ENCODE measurements at regions not wholly inside any gene's neighbourhood (a gene's known extent, or its start where the extent isn't known, plus 50 kb on each side); places are given as distances from the start of the nearest gene placed in this dataset.

DNA sequence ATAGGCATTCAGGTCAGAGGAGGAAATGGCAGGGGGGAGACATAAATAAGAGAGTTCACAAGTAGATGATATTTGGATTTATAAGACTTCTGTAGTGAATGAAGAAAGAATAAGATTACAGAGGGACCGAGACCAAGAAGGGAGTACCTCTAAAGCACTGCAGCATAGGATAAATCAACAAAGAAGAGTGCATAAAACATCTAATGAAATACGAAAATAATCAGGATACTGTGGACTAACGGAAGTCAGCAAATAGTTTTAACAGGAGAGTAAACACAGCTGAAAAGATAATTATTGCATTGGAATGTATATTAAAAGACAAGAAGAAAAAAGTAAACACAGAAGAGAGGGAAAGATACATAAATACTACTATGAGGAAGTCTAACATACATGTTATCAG lies 921.9 kb upstream of the PRMT6 start:
- no peak overlapping the region for H3K9ac ChIP-seq (ENCODE audit: low read depth, low read length, poor library complexity)

DNA sequence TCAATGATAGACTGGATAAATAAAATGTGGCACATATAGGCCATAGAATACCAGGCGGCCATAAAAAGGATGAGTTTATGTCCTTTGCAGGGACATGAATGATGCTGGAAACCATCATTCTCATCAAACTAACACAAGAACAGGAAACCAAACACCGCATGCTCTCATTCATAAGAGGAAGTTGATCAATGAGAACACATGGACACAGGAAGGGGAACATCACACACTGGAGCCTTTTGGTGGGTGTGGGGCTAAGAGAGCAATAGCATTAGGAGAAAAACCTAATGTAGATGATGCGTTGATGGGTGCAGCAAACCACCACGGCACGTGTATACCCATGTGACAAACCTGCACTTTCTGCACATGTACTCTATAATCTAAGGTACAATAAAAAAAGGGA lies 883.4 kb upstream of the PRMT6 start:
- Histone ChIP-seq H2BK5ac (ENCODE audit: low read length) (no peak overlapping the region), H3K4me1 (ENCODE audit: control insufficient read depth in 2 of 2, insufficient read depth in 1 of 2, low read depth in 1 of 2, low read length in 2 of 2) (no peaks in the 10 kb centered on the region), H2BK15ac (ENCODE audit: low read length) (no peak overlapping the region), H3K14ac (ENCODE audit: low read length) (no peak overlapping the region), H3K23ac (ENCODE audit: low read depth, low read length, poor library complexity) (no peak overlapping the region), H3K27me3 (ENCODE audit: control insufficient read depth in 3 of 3, insufficient read depth in 3 of 3, low read depth in 1 of 3, low read length in 3 of 3) (no peaks in the 10 kb centered on the region), H3K27ac (replicated peaks; ENCODE audit: low read length) (no peak overlapping the region), H4K8ac (ENCODE audit: low read depth, low read length) (no peak overlapping the region), H2BK120ac (ENCODE audit: low read depth, low read length) (no peak overlapping the region), H3K9me3 (replicated peaks in 1 of 2; ENCODE audit: control insufficient read depth in 2 of 2, insufficient read depth in 1 of 2, low read depth in 1 of 2, low read length in 2 of 2) (peaks cover 0 to 2% of the 10 kb centered on the region in 2 donors), H3K4ac (ENCODE audit: low read length) (no peak overlapping the region), H4K91ac (ENCODE audit: low read depth, low read length, poor library complexity) (no peak overlapping the region), H2AK5ac (ENCODE audit: low read depth, low read length) (no peak overlapping the region), H3K36me3 (replicated peaks in 1 of 2; ENCODE audit: control insufficient read depth in 2 of 2, insufficient read depth in 2 of 2, low read length in 2 of 2) (no peaks in the 10 kb centered on the region), H3K9ac (ENCODE audit: low read depth, low read length, poor library complexity) (no peak overlapping the region), H3K18ac (ENCODE audit: low read length) (no peak overlapping the region), H3K79me1 (ENCODE audit: low read depth, low read length) (no peaks in the 10 kb centered on the region), H3K4me3 (ENCODE audit: low read length in 2 of 2) (no peak overlapping the region), H2AFZ (ENCODE audit: low read length) (no peak overlapping the region), H2BK12ac (ENCODE audit: low read length) (no peak overlapping the region), H3K4me2 (ENCODE audit: insufficient read depth, low read length, poor library complexity, severe bottlenecking) (no peak overlapping the region)
- no peak for DNase-seq (ENCODE audit: low spot score)
- no CpG with 5 or more reads among the region's 5 CpGs for WGBS, 2 donors (ENCODE audit: extremely low coverage in 2 of 2, insufficient read length in 2 of 2, insufficient replicate concordance in 1 of 2)

More for the DNA sequence above, 921.9 kb upstream of the PRMT6 start:
- no peak overlapping the region for H3K4ac ChIP-seq (ENCODE audit: low read length)
- H2AK5ac ChIP-seq (ENCODE audit: low read depth, low read length) = no peak overlapping the region
- no peak overlapping the region for H4K91ac ChIP-seq (ENCODE audit: low read depth, low read length, poor library complexity)
- no peak overlapping the region for H2BK15ac ChIP-seq (ENCODE audit: low read length)
- WGBS, 2 donors (ENCODE audit: extremely low coverage in 2 of 2, insufficient read length in 2 of 2, insufficient replicate concordance in 1 of 2) = no CpG with 5 or more reads among the region's 3 CpGs
- H2BK5ac ChIP-seq (ENCODE audit: low read length) = no peak overlapping the region
- no peaks in the 10 kb centered on the region for H3K4me1 ChIP-seq (ENCODE audit: control insufficient read depth in 2 of 2, insufficient read depth in 1 of 2, low read depth in 1 of 2, low read length in 2 of 2)
- H3K4me2 ChIP-seq (ENCODE audit: insufficient read depth, low read length, poor library complexity, severe bottlenecking) = no peak overlapping the region
- no peak overlapping the region for H3K14ac ChIP-seq (ENCODE audit: low read length)
- H3K27me3 ChIP-seq (ENCODE audit: control insufficient read depth in 3 of 3, insufficient read depth in 3 of 3, low read depth in 1 of 3, low read length in 3 of 3) = no peaks in the 10 kb centered on the region
- H3K9me3 ChIP-seq (replicated peaks in 1 of 2; ENCODE audit: control insufficient read depth in 2 of 2, insufficient read depth in 1 of 2, low read depth in 1 of 2, low read length in 2 of 2) = no peaks in the 10 kb centered on the region
- H3K4me3 ChIP-seq (ENCODE audit: low read length in 2 of 2) = no peak overlapping the region
- H2BK120ac ChIP-seq (ENCODE audit: low read depth, low read length) = no peak overlapping the region
- no peak overlapping the region for H3K23ac ChIP-seq (ENCODE audit: low read depth, low read length, poor library complexity)
- no peaks in the 10 kb centered on the region for H3K36me3 ChIP-seq (replicated peaks in 1 of 2; ENCODE audit: control insufficient read depth in 2 of 2, insufficient read depth in 2 of 2, low read length in 2 of 2)
- no peak overlapping the region for H2BK12ac ChIP-seq (ENCODE audit: low read length)
- no peaks in the 10 kb centered on the region for H3K79me1 ChIP-seq (ENCODE audit: low read depth, low read length)
- H2AFZ ChIP-seq (ENCODE audit: low read length) = no peak overlapping the region
- no peak overlapping the region for H4K8ac ChIP-seq (ENCODE audit: low read depth, low read length)
- DNase-seq (ENCODE audit: low spot score) = no peak
- no peak overlapping the region for H3K18ac ChIP-seq (ENCODE audit: low read length)
- no peak overlapping the region for H3K27ac ChIP-seq (replicated peaks; ENCODE audit: low read length)

GRCh38 chr1:106178791-106179190 lies 877.7 kb upstream of the PRMT6 start:
- H3K27me3 ChIP-seq (ENCODE audit: control insufficient read depth in 3 of 3, insufficient read depth in 3 of 3, low read depth in 1 of 3, low read length in 3 of 3) = no peaks in the 10 kb centered on the region
- H3K79me1 ChIP-seq (ENCODE audit: low read depth, low read length) = no peaks in the 10 kb centered on the region
- no peak overlapping the region for H3K4ac ChIP-seq (ENCODE audit: low read length)
- H2BK12ac ChIP-seq (ENCODE audit: low read length) = no peak overlapping the region
- no peak for DNase-seq (ENCODE audit: low spot score)
- no peak overlapping the region for H4K91ac ChIP-seq (ENCODE audit: low read depth, low read length, poor library complexity)
- no peak overlapping the region for H4K8ac ChIP-seq (ENCODE audit: low read depth, low read length)
- no peak overlapping the region for H2BK120ac ChIP-seq (ENCODE audit: low read depth, low read length)
- no peak overlapping the region for H3K18ac ChIP-seq (ENCODE audit: low read length)
- no peak overlapping the region for H3K14ac ChIP-seq (ENCODE audit: low read length)
- H2AK5ac ChIP-seq (ENCODE audit: low read depth, low read length) = no peak overlapping the region
- H3K4me3 ChIP-seq (ENCODE audit: low read length in 2 of 2) = no peak overlapping the region
- no peak overlapping the region for H2BK5ac ChIP-seq (ENCODE audit: low read length)
- H2AFZ ChIP-seq (ENCODE audit: low read length) = no peak overlapping the region
- H2BK15ac ChIP-seq (ENCODE audit: low read length) = no peak overlapping the region
- no peak overlapping the region for H3K27ac ChIP-seq (replicated peaks; ENCODE audit: low read length)
- peaks cover 0 to 2% of the 10 kb centered on the region in 2 donors for H3K9me3 ChIP-seq (replicated peaks in 1 of 2; ENCODE audit: control insufficient read depth in 2 of 2, insufficient read depth in 1 of 2, low read depth in 1 of 2, low read length in 2 of 2)
- H3K23ac ChIP-seq (ENCODE audit: low read depth, low read length, poor library complexity) = no peak overlapping the region
- no peaks in the 10 kb centered on the region for H3K36me3 ChIP-seq (replicated peaks in 1 of 2; ENCODE audit: control insufficient read depth in 2 of 2, insufficient read depth in 2 of 2, low read length in 2 of 2)
- H3K4me1 ChIP-seq (ENCODE audit: control insufficient read depth in 2 of 2, insufficient read depth in 1 of 2, low read depth in 1 of 2, low read length in 2 of 2) = no peaks in the 10 kb centered on the region
- H3K4me2 ChIP-seq (ENCODE audit: insufficient read depth, low read length, poor library complexity, severe bottlenecking) = no peak overlapping the region
- H3K9ac ChIP-seq (ENCODE audit: low read depth, low read length, poor library complexity) = no peak overlapping the region

DNA sequence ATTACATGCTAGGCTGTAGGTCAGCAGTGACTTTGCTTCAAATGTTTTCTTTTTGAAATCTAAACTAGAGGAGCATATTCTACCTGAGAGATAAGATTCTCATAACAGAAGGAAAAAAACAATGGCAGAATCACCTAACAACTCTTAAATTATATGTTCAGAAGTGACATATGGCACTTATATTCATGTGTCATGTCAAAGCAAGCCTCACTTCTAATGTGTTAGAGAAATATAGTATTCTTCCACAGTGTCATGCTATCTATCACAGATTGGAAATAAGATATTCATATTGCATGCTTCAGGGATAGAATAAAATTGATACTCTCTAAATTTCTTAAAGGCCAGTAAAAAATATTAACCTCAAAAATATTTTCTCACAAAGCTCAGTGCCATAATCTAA lies 874.6 kb upstream of the PRMT6 start:
- H2BK5ac ChIP-seq (ENCODE audit: low read length) = no peak overlapping the region
- H3K14ac ChIP-seq (ENCODE audit: low read length) = no peak overlapping the region
- no peaks in the 10 kb centered on the region for H3K36me3 ChIP-seq (replicated peaks in 1 of 2; ENCODE audit: control insufficient read depth in 2 of 2, insufficient read depth in 2 of 2, low read length in 2 of 2)
- no peak overlapping the region for H3K18ac ChIP-seq (ENCODE audit: low read length)
- no peak overlapping the region for H3K9ac ChIP-seq (ENCODE audit: low read depth, low read length, poor library complexity)
- H2BK120ac ChIP-seq (ENCODE audit: low read depth, low read length) = no peak overlapping the region
- H2AFZ ChIP-seq (ENCODE audit: low read length) = no peak overlapping the region
- no peak overlapping the region for H3K23ac ChIP-seq (ENCODE audit: low read depth, low read length, poor library complexity)
- no peaks in the 10 kb centered on the region for H3K4me1 ChIP-seq (ENCODE audit: control insufficient read depth in 2 of 2, insufficient read depth in 1 of 2, low read depth in 1 of 2, low read length in 2 of 2)
- no peak overlapping the region for H2BK15ac ChIP-seq (ENCODE audit: low read length)
- H3K4me3 ChIP-seq (ENCODE audit: low read length in 2 of 2) = no peak overlapping the region
- no peak overlapping the region for H3K27ac ChIP-seq (replicated peaks; ENCODE audit: low read length)
- H3K4me2 ChIP-seq (ENCODE audit: insufficient read depth, low read length, poor library complexity, severe bottlenecking) = no peak overlapping the region
- no peak overlapping the region for H2BK12ac ChIP-seq (ENCODE audit: low read length)
- no peak overlapping the region for H4K91ac ChIP-seq (ENCODE audit: low read depth, low read length, poor library complexity)
- DNase-seq (ENCODE audit: low spot score) = no peak
- no peaks in the 10 kb centered on the region for H3K79me1 ChIP-seq (ENCODE audit: low read depth, low read length)
- no peaks in the 10 kb centered on the region for H3K9me3 ChIP-seq (replicated peaks in 1 of 2; ENCODE audit: control insufficient read depth in 2 of 2, insufficient read depth in 1 of 2, low read depth in 1 of 2, low read length in 2 of 2)
- H2AK5ac ChIP-seq (ENCODE audit: low read depth, low read length) = no peak overlapping the region
- no peak overlapping the region for H4K8ac ChIP-seq (ENCODE audit: low read depth, low read length)
- H3K27me3 ChIP-seq (ENCODE audit: control insufficient read depth in 3 of 3, insufficient read depth in 3 of 3, low read depth in 1 of 3, low read length in 3 of 3) = no peaks in the 10 kb centered on the region
- no peak overlapping the region for H3K4ac ChIP-seq (ENCODE audit: low read length)
